Breast epithelium (tissue), 4 donors: ENCODE measurements at regions not wholly inside any gene's neighbourhood (a gene's known extent, or its start where the extent isn't known, plus 50 kb on each side); places are given as distances from the start of the nearest gene placed in this dataset.
"Not testable (repeated sequence)": the region's sequence is repeated elsewhere in the genome, so short reads cannot be mapped to it uniquely, and the experiment has no call there.

ENCODE experiments used
- DNase-seq, 2 donors: peaks; one replicate each; pipeline ENCODE4 v3.0.0-alpha.2; 2019; ENCODE audit warnings: low spot score in 2 of 2
- H3K27ac ChIP-seq, 2 donors: fragments of 200-600 bp; sonication (generic) in 1 of 2; one replicate each; pipeline ENCODE4 v1.5.1; 2016 to 2019; ENCODE audit warnings: mild to moderate bottlenecking in 1 of 2
- H3K27me3 ChIP-seq, 2 donors: fragments of 200-600 bp; sonication (generic) in 1 of 2; one replicate each; pipeline versions ENCODE4 v1.5.1 to v1.6.0; 2017 to 2019; ENCODE audit warnings: control low read depth in 1 of 2, mild to moderate bottlenecking in 1 of 2
- H3K36me3 ChIP-seq: fragments of 200-600 bp; one replicate; pipeline ENCODE4 v1.5.1; 2019
- H3K4me1 ChIP-seq, 2 donors: fragments of 200-600 bp; sonication (generic); one replicate each; pipeline ENCODE4 v1.5.1; 2016 to 2019; ENCODE audit warnings: control low read depth in 1 of 2
- H3K4me3 ChIP-seq, 3 donors: fragments of 200-600 bp; sonication (generic); 1 replicate in 2 of 3; 2 replicates in 1 of 3; pipeline ENCODE4 v1.5.1; 2016 to 2019; ENCODE audit warnings: mild to moderate bottlenecking in 3 of 3, moderate library complexity in 2 of 3
- H3K9me3 ChIP-seq, 2 donors: fragments of 200-600 bp; sonication (generic) in 1 of 2; one replicate each; pipeline ENCODE4 v1.5.1; 2016 to 2019; ENCODE audit warnings: control low read depth in 1 of 2
- CTCF ChIP-seq, 3 donors: fragments of 450-650 bp; IDR thresholded peaks; one replicate each; pipeline ENCODE4 v1.5.1; 2016 to 2017; ENCODE audit warnings: antibody characterized with exemption in 3 of 3, mild to moderate bottlenecking in 3 of 3, moderate library complexity in 3 of 3
- POLR2A ChIP-seq: fragments of 450-650 bp; IDR thresholded peaks from one replicate; pipeline ENCODE4 v1.6.1; 2016; ENCODE audit warnings: antibody characterized with exemption, mild to moderate bottlenecking, moderate library complexity
- POLR2AphosphoS5 ChIP-seq, 3 donors: sonication (generic); formaldehyde crosslinking; IDR thresholded peaks; one replicate each; pipeline ENCODE4 v1.6.1; 2017; ENCODE audit warnings: antibody characterized with exemption in 3 of 3
- intact Hi-C: fragments of 100-400 bp; cut with DNase I; formaldehyde crosslinking; loops from one replicate; pipeline ENCODE4 v1.15.1; 2023; ENCODE audit warnings: low total_unique reads

- H3K9me3 ChIP-seq: no peaks in the 10 kb centered on the region
- TF ChIP-seq CTCF (IDR thresholded peaks at IDR 0.05) (no peak), POLR2AphosphoS5 (IDR thresholded peaks at IDR 0.05) (no peak), POLR2A (no peak)
- H3K4me1 ChIP-seq: no peaks in the 10 kb centered on the region
- no peak overlapping the region for H3K27ac ChIP-seq
- DNase-seq: no peak
- H3K36me3 ChIP-seq: no peaks in the 10 kb centered on the region
- intact Hi-C loops: no loop called here
- H3K4me3 ChIP-seq: no peak overlapping the region
- H3K27me3 ChIP-seq: no peaks in the 10 kb centered on the region
These were observed 134.4 kb upstream of the FOXN3 start for GRCh38 chr14:89551432-89551831.

- Histone ChIP-seq H3K36me3 (no peaks in the 10 kb centered on the region), H3K4me1 (no peaks in the 10 kb centered on the region), H3K27me3 (no peaks in the 10 kb centered on the region), H3K9me3 (no peaks in the 10 kb centered on the region), H3K4me3 (no peak overlapping the region), H3K27ac (no peak overlapping the region)
- DNase-seq: no peak
- intact Hi-C loops: no loop called here
- TF ChIP-seq POLR2A (no peak), CTCF (IDR thresholded peaks at IDR 0.05) (no peak), POLR2AphosphoS5 (IDR thresholded peaks at IDR 0.05) (no peak)
These were observed 133.8 kb upstream of the FOXN3 start for GRCh38 chr14:89550821-89551220.

- intact Hi-C loops: no loop called here
- Histone ChIP-seq H3K27me3 (no peaks in the 10 kb centered on the region), H3K27ac (no peak overlapping the region), H3K4me3 (no peak overlapping the region), H3K4me1 (no peaks in the 10 kb centered on the region), H3K9me3 (no peaks in the 10 kb centered on the region), H3K36me3 (no peaks in the 10 kb centered on the region)
- TF ChIP-seq POLR2AphosphoS5 (IDR thresholded peaks at IDR 0.05) (no peak), CTCF (IDR thresholded peaks at IDR 0.05) (no peak), POLR2A (no peak)
- DNase-seq: no peak
These were observed 132.5 kb upstream of the FOXN3 start for GRCh38 chr14:89549381-89550125.

- H3K27me3 ChIP-seq, H3K4me1 ChIP-seq, H3K4me3 ChIP-seq, H3K27ac ChIP-seq, DNase-seq, intact Hi-C loops, H3K9me3 ChIP-seq, H3K36me3 ChIP-seq: not testable (repeated sequence)
These were observed 130.0 kb upstream of the FOXN3 start for GRCh38 chr14:89547047-89547446.

- Histone ChIP-seq H3K27ac (no peak overlapping the region), H3K9me3 (no peaks in the 10 kb centered on the region), H3K4me3 (no peak overlapping the region), H3K36me3 (no peaks in the 10 kb centered on the region), H3K4me1 (no peaks in the 10 kb centered on the region), H3K27me3 (no peaks in the 10 kb centered on the region)
- DNase-seq: no peak
- no peak for TF ChIP-seq CTCF (IDR thresholded peaks at IDR 0.05)
- no peak for TF ChIP-seq POLR2A
- TF ChIP-seq POLR2AphosphoS5 (IDR thresholded peaks at IDR 0.05): no peak
- intact Hi-C loops: no loop called here
These were observed 127.7 kb upstream of the FOXN3 start for GRCh38 chr14:89544636-89545301.
